ENCODE measurements at regions not wholly inside any gene's neighbourhood (a gene's known extent, or its start where the extent isn't known, plus 50 kb on each side); places are given as distances from the start of the nearest gene placed in this dataset.
"Not testable (repeated sequence)": the region's sequence is repeated elsewhere in the genome, so short reads cannot be mapped to it uniquely, and the experiment has no call there.

DNA sequence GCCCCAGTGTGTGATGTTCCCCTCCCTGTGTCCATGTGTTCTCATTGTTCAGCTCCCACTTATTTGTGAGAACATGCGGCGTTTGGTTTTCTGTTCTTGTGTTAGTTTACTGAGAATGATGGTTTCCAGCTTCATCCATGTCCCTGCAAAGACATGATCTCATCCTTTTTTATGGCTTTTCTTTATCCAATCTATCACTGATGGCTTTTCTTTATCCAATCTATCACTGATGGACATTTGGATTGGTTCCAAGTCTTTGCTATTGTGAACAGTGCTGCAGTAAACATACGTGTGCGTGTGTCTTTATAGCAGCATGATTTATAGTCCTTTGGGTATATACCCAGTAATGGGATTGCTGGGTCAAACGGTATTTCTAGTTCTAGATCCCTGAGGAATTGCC lies 455.8 kb downstream of the MAT2B start:
- intact Hi-C loops (cut with micrococcal nuclease); H4K20me1 ChIP-seq (replicated peaks; ENCODE audit: control insufficient read depth, extremely low read depth, insufficient read depth, low read length); H2AFZ ChIP-seq (ENCODE audit: low read depth, low read length); dilution Hi-C loops (cut with MboI; ENCODE audit: extremely low pct_ligation_motif_present, low sequenced_read_pairs); H3K4me3 ChIP-seq (replicated peaks in 1 of 3; ENCODE audit: insufficient read depth in 1 of 3, low read depth in 1 of 3, low read length in 3 of 3); FAIRE-seq; POLR2A ChIA-PET; DNase-seq (ENCODE audit: low read depth, low spot score); BruUV-seq (replicated peaks); H3K4me1 ChIP-seq (ENCODE audit: control insufficient read depth, extremely low read depth, insufficient read depth, low read length); H3K9ac ChIP-seq (replicated peaks; ENCODE audit: extremely low read depth, insufficient read depth, low read length); H3K9me1 ChIP-seq (replicated peaks; ENCODE audit: control insufficient read depth, extremely low read depth, insufficient read depth, low read length); CTCF ChIA-PET; H3K79me2 ChIP-seq (ENCODE audit: control insufficient read depth, insufficient read depth, low read length); H3K9me3 ChIP-seq (replicated peaks; ENCODE audit: control insufficient read depth, insufficient read depth, low read length); H3K27ac ChIP-seq (ENCODE audit: insufficient read depth, low read depth, low read length); H3K27me3 ChIP-seq (ENCODE audit: control insufficient read depth in 2 of 2, insufficient read depth in 2 of 2, low read length in 2 of 2); H3K4me2 ChIP-seq (ENCODE audit: insufficient read depth, low read length); H3K36me3 ChIP-seq (ENCODE audit: control insufficient read depth in 2 of 2, extremely low read depth in 1 of 2, insufficient read depth in 2 of 2, low read length in 2 of 2): not testable (repeated sequence)

DNA sequence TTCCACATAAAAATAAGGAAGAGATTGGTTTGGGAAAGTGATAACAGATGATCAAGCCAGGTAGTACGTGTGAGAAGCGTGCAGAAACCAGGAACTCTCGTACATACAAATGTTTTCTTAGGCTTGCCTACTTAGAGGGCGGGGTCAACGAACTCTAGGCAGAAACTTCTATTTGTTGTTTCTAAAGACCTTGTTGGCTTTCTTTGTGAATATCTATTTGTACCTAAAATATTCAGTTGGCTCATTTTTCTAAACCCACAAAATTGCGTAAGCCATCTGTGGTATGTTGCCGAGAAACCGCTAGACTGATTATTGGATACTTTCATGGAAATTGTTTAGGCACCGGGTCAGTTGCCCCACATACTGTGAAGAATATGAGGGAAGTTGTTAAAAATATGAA lies 458.5 kb downstream of the MAT2B start:
- CTCF ChIA-PET, result no interaction called here
- no peaks in the 10 kb centered on the region for H3K36me3 ChIP-seq (ENCODE audit: control insufficient read depth in 2 of 2, extremely low read depth in 1 of 2, insufficient read depth in 2 of 2, low read length in 2 of 2)
- no peaks in the 10 kb centered on the region for H3K9me1 ChIP-seq (replicated peaks; ENCODE audit: control insufficient read depth, extremely low read depth, insufficient read depth, low read length)
- no peak overlapping the region for H3K4me2 ChIP-seq (ENCODE audit: insufficient read depth, low read length)
- intact Hi-C loops (cut with micrococcal nuclease), result no loop called here
- TF ChIP-seq, protein P1, sequence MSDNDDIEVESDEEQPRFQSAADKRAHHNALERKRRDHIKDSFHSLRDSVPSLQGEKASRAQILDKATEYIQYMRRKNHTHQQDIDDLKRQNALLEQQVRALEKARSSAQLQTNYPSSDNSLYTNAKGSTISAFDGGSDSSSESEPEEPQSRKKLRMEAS (IDR thresholded peaks at IDR 0.05; ENCODE audit: insufficient read depth, insufficient read length), result no peak
- TF ChIP-seq JUN (IDR thresholded peaks at IDR 0.05; ENCODE audit: borderline replicate concordance, insufficient read depth, insufficient read length, low read depth) (no peak), FOS (IDR thresholded peaks at IDR 0.05; ENCODE audit: borderline replicate concordance, insufficient read depth, low read length) (no peak), MYC (IDR thresholded peaks at IDR 0.05; ENCODE audit: low read depth, low read length) (no peak)
- TF ChIP-seq, protein P2, sequence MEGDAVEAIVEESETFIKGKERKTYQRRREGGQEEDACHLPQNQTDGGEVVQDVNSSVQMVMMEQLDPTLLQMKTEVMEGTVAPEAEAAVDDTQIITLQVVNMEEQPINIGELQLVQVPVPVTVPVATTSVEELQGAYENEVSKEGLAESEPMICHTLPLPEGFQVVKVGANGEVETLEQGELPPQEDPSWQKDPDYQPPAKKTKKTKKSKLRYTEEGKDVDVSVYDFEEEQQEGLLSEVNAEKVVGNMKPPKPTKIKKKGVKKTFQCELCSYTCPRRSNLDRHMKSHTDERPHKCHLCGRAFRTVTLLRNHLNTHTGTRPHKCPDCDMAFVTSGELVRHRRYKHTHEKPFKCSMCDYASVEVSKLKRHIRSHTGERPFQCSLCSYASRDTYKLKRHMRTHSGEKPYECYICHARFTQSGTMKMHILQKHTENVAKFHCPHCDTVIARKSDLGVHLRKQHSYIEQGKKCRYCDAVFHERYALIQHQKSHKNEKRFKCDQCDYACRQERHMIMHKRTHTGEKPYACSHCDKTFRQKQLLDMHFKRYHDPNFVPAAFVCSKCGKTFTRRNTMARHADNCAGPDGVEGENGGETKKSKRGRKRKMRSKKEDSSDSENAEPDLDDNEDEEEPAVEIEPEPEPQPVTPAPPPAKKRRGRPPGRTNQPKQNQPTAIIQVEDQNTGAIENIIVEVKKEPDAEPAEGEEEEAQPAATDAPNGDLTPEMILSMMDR (IDR thresholded peaks at IDR 0.05; ENCODE audit: extremely low read depth in 1 of 2, insufficient read depth in 1 of 2, low read depth in 1 of 2, low read length in 2 of 2), result no peak
- H3K27me3 ChIP-seq (ENCODE audit: control insufficient read depth in 2 of 2, insufficient read depth in 2 of 2, low read length in 2 of 2), result no peaks in the 10 kb centered on the region
- H3K27ac ChIP-seq (ENCODE audit: insufficient read depth, low read depth, low read length), result no peak overlapping the region
- DNase-seq (ENCODE audit: low read depth, low spot score) (no peak), FAIRE-seq (no peak)
- dilution Hi-C loops (cut with MboI; ENCODE audit: extremely low pct_ligation_motif_present, low sequenced_read_pairs), result no loop called here
- no peak overlapping the region for H3K9ac ChIP-seq (replicated peaks; ENCODE audit: extremely low read depth, insufficient read depth, low read length)
- H3K9me3 ChIP-seq (replicated peaks; ENCODE audit: control insufficient read depth, insufficient read depth, low read length), result no peaks in the 10 kb centered on the region
- H3K4me3 ChIP-seq (replicated peaks in 1 of 3; ENCODE audit: insufficient read depth in 1 of 3, low read depth in 1 of 3, low read length in 3 of 3), result no peak overlapping the region
- no TSS peak for BruUV-seq (replicated peaks)
- H3K79me2 ChIP-seq (ENCODE audit: control insufficient read depth, insufficient read depth, low read length), result no peaks in the 10 kb centered on the region
- POLR2A ChIA-PET, result no interaction called here
- peaks cover 5% of the 10 kb centered on the region for H3K4me1 ChIP-seq (ENCODE audit: control insufficient read depth, extremely low read depth, insufficient read depth, low read length)
- H2AFZ ChIP-seq (ENCODE audit: low read depth, low read length), result no peak overlapping the region
- H4K20me1 ChIP-seq (replicated peaks; ENCODE audit: control insufficient read depth, extremely low read depth, insufficient read depth, low read length), result no peaks in the 10 kb centered on the region

Data from endothelial cell of umbilical vein (primary cell).